SK-N-SH (cell line): ENCODE measurements at regions not wholly inside any gene's neighbourhood (a gene's known extent, or its start where the extent isn't known, plus 50 kb on each side); places are given as distances from the start of the nearest gene placed in this dataset.

Experiments used
- CTCF ChIA-PET: fragments of 300-600, 350-600 bp; formaldehyde crosslinking; extraction: SDS; loops from one replicate; lab custom pipeline; 2021; lab: Yijun Ruan, JAX
- POLR2A ChIA-PET: fragments of 350-600 bp; sonication (Branson Sonifier 250); formaldehyde crosslinking; extraction: SDS; loops from one replicate; lab custom pipeline; 2020; ENCODE audit warnings: antibody characterized with exemption, inconsistent platforms; lab: Yijun Ruan, JAX
- DNase-seq: peaks from one replicate; pipeline ENCODE4 v3.0.0; 2012
- H2AFZ ChIP-seq: fragments of 200-600 bp; sonication (generic); 2 replicates; pipeline ENCODE4 v1.8.1; 2016; ENCODE audit warnings: antibody characterized with exemption, mild to moderate bottlenecking, low read depth
- H3F3A ChIP-seq: fragments of 200-600 bp; sonication (generic); replicated peaks from 2 replicates; pipeline ENCODE3; 2016; ENCODE audit warnings: antibody characterized with exemption, mild to moderate bottlenecking; ENCODE audit not compliant: insufficient read depth
- H3K27ac ChIP-seq, 2 experiments: fragments of 200-500 bp in 1 of 2; fragments of 200-600 bp in 1 of 2; sonication (Bioruptor generic) in 1 of 2; sonication (generic), shearing (Covaris generic) in 1 of 2; 2 replicates each; pipeline versions ENCODE4 v1.5.1 to v1.6.1; 2014 to 2016; ENCODE audit warnings: low read depth in 2 of 2, inconsistent platforms in 1 of 2, low read length in 1 of 2, mild to moderate bottlenecking in 1 of 2, mixed read lengths in 1 of 2
- H3K27me3 ChIP-seq: fragments of 200-600 bp; sonication (generic), shearing (Covaris generic); 2 replicates; pipeline ENCODE4 v1.6.1; 2016; ENCODE audit warnings: mixed run types; ENCODE audit not compliant: insufficient read depth
- H3K36me3 ChIP-seq, 2 experiments: fragments of 200-500 bp in 1 of 2; fragments of 200-600 bp in 1 of 2; sonication (Bioruptor generic) in 1 of 2; sonication (generic) in 1 of 2; replicated peaks in 1 of 2; 2 replicates each; pipeline versions ENCODE3 to v1.5.1; 2014 to 2016; ENCODE audit warnings: low read length in 1 of 2, mild to moderate bottlenecking in 1 of 2; ENCODE audit not compliant: insufficient read depth in 2 of 2, control insufficient read depth in 1 of 2
- H3K4me1 ChIP-seq, 2 experiments: fragments of 200-500 bp in 1 of 2; fragments of 200-600 bp in 1 of 2; sonication (Bioruptor generic) in 1 of 2; sonication (generic), shearing (Covaris generic) in 1 of 2; 2 replicates each; pipeline versions ENCODE4 v1.5.1 to v1.6.1; 2014 to 2016; ENCODE audit warnings: low read depth in 1 of 2, low read length in 1 of 2, mixed run types in 1 of 2; ENCODE audit not compliant: insufficient read depth in 2 of 2, control insufficient read depth in 1 of 2
- H3K4me2 ChIP-seq: fragments of 200-600 bp; sonication (generic), shearing (Covaris generic); 2 replicates; pipeline ENCODE4 v1.6.1; 2017; ENCODE audit warnings: mixed run types
- H3K4me3 ChIP-seq, 2 experiments: fragments of 200-500 bp in 1 of 2; fragments of 200-600 bp in 1 of 2; sonication (Bioruptor generic) in 1 of 2; sonication (generic), shearing (Covaris generic) in 1 of 2; 2 replicates each; pipeline versions ENCODE4 v1.5.1 to v1.8.1; 2014 to 2016; ENCODE audit warnings: low read depth in 2 of 2, inconsistent platforms in 1 of 2, low read length in 1 of 2, mild to moderate bottlenecking in 1 of 2, mixed read lengths in 1 of 2, moderate library complexity in 1 of 2
- H3K79me2 ChIP-seq: fragments of 200-600 bp; sonication (generic); 2 replicates; pipeline ENCODE4 v1.8.1; 2017; ENCODE audit warnings: mild to moderate bottlenecking; ENCODE audit not compliant: insufficient read depth
- H3K9ac ChIP-seq: fragments of 200-600 bp; sonication (generic); 2 replicates; pipeline ENCODE4 v1.6.1; 2017; ENCODE audit warnings: mixed run types
- H3K9me2 ChIP-seq: fragments of 200-600 bp; sonication (generic); 2 replicates; pipeline ENCODE4 v1.6.1; 2017; ENCODE audit warnings: mixed run types
- H3K9me3 ChIP-seq: fragments of 200-600 bp; sonication (generic); 2 replicates; pipeline ENCODE4 v1.6.1; 2017; ENCODE audit warnings: mixed run types, mild to moderate bottlenecking, moderate library complexity
- H4K20me1 ChIP-seq: fragments of 200-600 bp; sonication (generic); 2 replicates; pipeline ENCODE4 v1.6.1; 2017; ENCODE audit warnings: mild to moderate bottlenecking, mixed run types; ENCODE audit not compliant: insufficient read depth
- FOXJ3 ChIP-seq: sonication (generic); formaldehyde crosslinking; IDR thresholded peaks from 2 replicates; pipeline ENCODE4 v1.5.1; 2020; ENCODE audit warnings: mild to moderate bottlenecking, missing genetic modification reagents
- FOXM1 ChIP-seq: IDR thresholded peaks from 2 replicates; pipeline ENCODE4 v1.4.0; 2012; ENCODE audit warnings: low read depth, mild to moderate bottlenecking
- GABPA ChIP-seq: IDR thresholded peaks from 2 replicates; pipeline ENCODE4 v1.4.0; 2012; ENCODE audit warnings: low read depth, mild to moderate bottlenecking
- JUND ChIP-seq: IDR thresholded peaks from 2 replicates; pipeline ENCODE4 v1.4.0; 2012
- MEF2A ChIP-seq: IDR thresholded peaks from 2 replicates; pipeline ENCODE4 v1.4.0; 2012; ENCODE audit warnings: low read depth, borderline replicate concordance
- MXI1 ChIP-seq: IDR thresholded peaks from 2 replicates; pipeline ENCODE4 v1.6.1; 2012; ENCODE audit warnings: mild to moderate bottlenecking, low read depth, low read length, improper control_type of control experiment
- RAD21 ChIP-seq: IDR thresholded peaks from 2 replicates; pipeline ENCODE4 v1.6.1; 2012; ENCODE audit warnings: mild to moderate bottlenecking, low read length
- RCOR1 ChIP-seq: fragments of 150-350 bp; IDR thresholded peaks from 2 replicates; pipeline ENCODE4 v1.6.1; 2017; ENCODE audit warnings: antibody characterized with exemption, low read length
- RFX5 ChIP-seq: IDR thresholded peaks from 2 replicates; pipeline ENCODE4 v1.6.1; 2012; ENCODE audit warnings: mild to moderate bottlenecking, improper control_type of control experiment, low read length
- RXRA ChIP-seq: IDR thresholded peaks from 2 replicates; pipeline ENCODE4 v1.4.0; 2012; ENCODE audit warnings: low read depth, mild to moderate bottlenecking, borderline replicate concordance
- SIN3A ChIP-seq: IDR thresholded peaks from 2 replicates; pipeline ENCODE4 v1.6.1; 2012; ENCODE audit warnings: low read depth, mild to moderate bottlenecking, low read length, moderate library complexity, borderline replicate concordance
- YY1 ChIP-seq: IDR thresholded peaks from 2 replicates; pipeline ENCODE4 v1.4.0; 2012; ENCODE audit warnings: low read depth, mild to moderate bottlenecking
- WGBS: methylation state at CpG from one replicate; pipeline ENCODE4 v1.1.6; 2017; ENCODE audit warnings: low lambda C conversion rate; 5-methylcytosine and 5-hydroxymethylcytosine counted together
- TF ChIP-seq, protein P1 (sequence below): fragments of 200-600 bp; sonication (generic); IDR thresholded peaks from 2 replicates; pipeline ENCODE4 v1.6.1; 2017; ENCODE audit warnings: antibody characterized with exemption, mild to moderate bottlenecking, moderate library complexity
- TF ChIP-seq, protein P2 (sequence below): IDR thresholded peaks from 2 replicates; pipeline ENCODE4 v1.4.0; 2012; ENCODE audit warnings: low read depth

DNA sequence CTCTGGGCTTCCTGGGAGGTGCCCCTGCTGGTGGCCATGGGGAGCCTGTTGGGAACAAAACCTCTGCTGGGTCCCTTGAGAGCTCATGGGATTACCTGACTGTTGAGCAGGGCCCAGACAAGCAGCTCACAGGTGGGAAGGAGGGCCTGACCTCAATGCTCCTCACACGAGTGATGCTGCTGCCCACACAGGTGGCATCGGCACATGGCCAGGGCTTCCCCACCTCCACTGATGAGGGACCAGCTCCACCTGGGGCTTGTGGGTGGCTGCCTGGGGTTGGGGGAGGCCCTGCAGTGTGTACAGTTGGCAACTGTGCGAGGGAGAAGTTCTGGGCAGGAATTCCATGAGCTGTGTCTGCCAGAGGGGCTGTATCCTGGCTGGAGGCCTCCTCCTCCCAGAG is 87.8 kb upstream of the NLRP1 start:
- Histone ChIP-seq H3K9me2 (no peaks in the 10 kb centered on the region), H3K79me2 (no peaks in the 10 kb centered on the region), H3K9me3 (no peaks in the 10 kb centered on the region), H3K9ac (no peak overlapping the region), H3K27ac (no peak overlapping the region), H4K20me1 (no peaks in the 10 kb centered on the region), H3K27me3 (peaks cover 18% of the 10 kb centered on the region; the same call in 1 of the 2 replicates), H2AFZ (no peak overlapping the region), H3K4me2 (no peak overlapping the region), H3K36me3 (no peaks in the 10 kb centered on the region), H3F3A (no peaks in the 10 kb centered on the region), H3K4me3 (no peak overlapping the region), H3K4me1 (no peaks in the 10 kb centered on the region; a peak in 1 of 4 replicates)
- ChIA-PET CTCF (interaction anchor here (1.4 kb wide), 1 partner anchor 11 kb away, joined by 3 read pairs; no protein-coding TSS in a partner anchor), POLR2A (no interaction called here)
- no peak for TF ChIP-seq RAD21
- TF ChIP-seq MEF2A: no peak
- TF ChIP-seq RXRA: no peak
- WGBS: 38% methylated on average over 1 of the region's 3 CpGs
- no peak for DNase-seq

DNA sequence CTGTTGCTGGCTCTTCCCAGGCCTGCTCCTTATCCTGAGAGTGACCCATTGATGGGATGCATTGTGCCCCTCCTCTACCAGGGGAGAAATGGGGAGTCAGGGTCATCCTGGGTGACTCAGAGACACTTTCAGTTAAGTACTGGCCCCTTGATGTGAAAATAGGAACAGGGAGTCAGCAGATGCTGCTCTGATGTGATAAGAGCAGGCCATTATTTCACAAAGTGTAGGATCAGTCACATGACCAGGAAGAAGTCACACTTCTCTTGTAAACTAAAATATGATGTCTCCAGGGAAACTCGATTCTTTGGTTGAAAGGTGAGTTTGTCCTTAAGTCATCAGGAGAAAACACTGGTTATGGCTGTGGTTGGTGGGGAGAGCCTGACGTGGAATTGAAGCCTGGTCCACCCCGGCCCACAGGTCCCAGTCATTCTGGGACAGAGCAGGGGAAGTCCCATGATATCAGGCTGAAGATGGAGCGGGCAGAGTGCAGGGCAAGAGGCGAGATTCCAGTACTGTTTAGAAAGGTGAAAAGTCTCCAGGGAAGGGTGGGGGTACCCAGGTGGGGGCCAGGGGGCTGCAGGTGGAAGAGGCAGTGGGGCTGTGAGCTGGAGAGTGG is 88.6 kb upstream of the NLRP1 start:
- Histone ChIP-seq H3K4me1 (no peaks in the 10 kb centered on the region; a peak in 1 of 4 replicates), H3K9ac (no peak overlapping the region), H3F3A (no peaks in the 10 kb centered on the region), H3K36me3 (no peaks in the 10 kb centered on the region), H2AFZ (no peak overlapping the region), H3K4me3 (no peak overlapping the region), H4K20me1 (no peaks in the 10 kb centered on the region), H3K4me2 (no peak overlapping the region), H3K9me2 (no peaks in the 10 kb centered on the region), H3K79me2 (no peaks in the 10 kb centered on the region), H3K27ac (no peak overlapping the region), H3K27me3 (peaks cover 10% of the 10 kb centered on the region; the same call in 1 of the 2 replicates), H3K9me3 (no peaks in the 10 kb centered on the region)
- POLR2A ChIA-PET: no interaction called here
- TF ChIP-seq JUND (no peak), MEF2A (no peak), FOXM1 (no peak), GABPA (no peak), SIN3A (no peak), RFX5 (no peak), RAD21 (no peak), FOXJ3 (CRISPR knock-in tag) (no peak), MXI1 (no peak), YY1 (no peak), RXRA (no peak), RCOR1 (no peak)
- TF ChIP-seq, protein P1, sequence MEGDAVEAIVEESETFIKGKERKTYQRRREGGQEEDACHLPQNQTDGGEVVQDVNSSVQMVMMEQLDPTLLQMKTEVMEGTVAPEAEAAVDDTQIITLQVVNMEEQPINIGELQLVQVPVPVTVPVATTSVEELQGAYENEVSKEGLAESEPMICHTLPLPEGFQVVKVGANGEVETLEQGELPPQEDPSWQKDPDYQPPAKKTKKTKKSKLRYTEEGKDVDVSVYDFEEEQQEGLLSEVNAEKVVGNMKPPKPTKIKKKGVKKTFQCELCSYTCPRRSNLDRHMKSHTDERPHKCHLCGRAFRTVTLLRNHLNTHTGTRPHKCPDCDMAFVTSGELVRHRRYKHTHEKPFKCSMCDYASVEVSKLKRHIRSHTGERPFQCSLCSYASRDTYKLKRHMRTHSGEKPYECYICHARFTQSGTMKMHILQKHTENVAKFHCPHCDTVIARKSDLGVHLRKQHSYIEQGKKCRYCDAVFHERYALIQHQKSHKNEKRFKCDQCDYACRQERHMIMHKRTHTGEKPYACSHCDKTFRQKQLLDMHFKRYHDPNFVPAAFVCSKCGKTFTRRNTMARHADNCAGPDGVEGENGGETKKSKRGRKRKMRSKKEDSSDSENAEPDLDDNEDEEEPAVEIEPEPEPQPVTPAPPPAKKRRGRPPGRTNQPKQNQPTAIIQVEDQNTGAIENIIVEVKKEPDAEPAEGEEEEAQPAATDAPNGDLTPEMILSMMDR: no peak
- TF ChIP-seq, protein P2, sequence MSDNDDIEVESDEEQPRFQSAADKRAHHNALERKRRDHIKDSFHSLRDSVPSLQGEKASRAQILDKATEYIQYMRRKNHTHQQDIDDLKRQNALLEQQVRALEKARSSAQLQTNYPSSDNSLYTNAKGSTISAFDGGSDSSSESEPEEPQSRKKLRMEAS: no peak
- no peak for DNase-seq
- WGBS: 7% methylated on average over 5 of the region's 5 CpGs
- CTCF ChIA-PET: interaction anchor here (1.4 kb wide), 1 partner anchor 10 kb away, joined by 3 read pairs; no protein-coding TSS in a partner anchor
